NCI-H446 (cell line): ENCODE measurements at regions not wholly inside any gene's neighbourhood (a gene's known extent, or its start where the extent isn't known, plus 50 kb on each side); places are given as distances from the start of the nearest gene placed in this dataset.
A peak's percentile ranks its signal among the peaks of the same experiment; 100 is the strongest.
"Not testable (repeated sequence)": the region's sequence is repeated elsewhere in the genome, so short reads cannot be mapped to it uniquely, and the experiment has no call there.

Source experiments
- DNase-seq, 2 experiments: peaks; one replicate each; lab custom pipeline; 2025; lab: John Stamatoyannopoulos, UW

DNA sequence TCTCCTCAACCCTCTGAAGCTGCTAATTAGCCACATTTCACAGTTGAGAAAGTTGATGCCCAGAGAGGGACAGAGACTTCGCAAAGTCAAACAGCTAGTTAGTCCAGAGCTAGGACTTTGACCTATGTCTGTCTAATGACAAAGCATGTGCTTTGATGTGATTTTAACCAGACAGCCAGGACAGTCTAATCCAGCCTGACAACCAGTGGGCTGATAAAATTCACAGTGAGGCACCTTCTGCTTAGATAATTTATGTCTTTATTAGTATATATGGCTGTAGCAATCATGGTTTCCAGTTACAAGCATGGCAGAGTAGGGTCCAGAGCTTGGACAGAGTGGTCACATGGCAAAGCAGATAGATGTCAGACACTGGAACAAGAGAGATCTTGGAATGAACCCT, 133.6 kb upstream of the C1QTNF7 start:
- no peak for DNase-seq

DNA sequence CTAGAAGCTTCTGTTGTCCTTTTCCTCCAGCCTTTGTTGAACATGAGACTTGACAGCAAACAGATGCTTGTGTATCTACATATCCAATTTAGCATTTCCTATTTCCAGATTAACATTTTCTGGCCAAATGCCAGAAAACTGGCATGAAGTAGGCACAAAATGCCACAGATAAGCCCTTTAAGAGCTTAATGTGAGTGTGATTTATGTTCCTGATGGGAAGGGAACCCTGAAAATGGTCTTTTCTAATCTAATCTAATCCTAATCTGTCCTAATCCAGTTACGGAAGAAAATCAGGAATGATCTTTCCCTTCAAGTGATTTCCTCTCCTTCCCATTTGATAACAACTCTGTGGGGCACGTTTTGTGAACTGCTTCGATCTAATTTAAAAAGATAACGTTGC, 133.0 kb upstream of the C1QTNF7 start:
- DNase-seq, result no peak

DNA sequence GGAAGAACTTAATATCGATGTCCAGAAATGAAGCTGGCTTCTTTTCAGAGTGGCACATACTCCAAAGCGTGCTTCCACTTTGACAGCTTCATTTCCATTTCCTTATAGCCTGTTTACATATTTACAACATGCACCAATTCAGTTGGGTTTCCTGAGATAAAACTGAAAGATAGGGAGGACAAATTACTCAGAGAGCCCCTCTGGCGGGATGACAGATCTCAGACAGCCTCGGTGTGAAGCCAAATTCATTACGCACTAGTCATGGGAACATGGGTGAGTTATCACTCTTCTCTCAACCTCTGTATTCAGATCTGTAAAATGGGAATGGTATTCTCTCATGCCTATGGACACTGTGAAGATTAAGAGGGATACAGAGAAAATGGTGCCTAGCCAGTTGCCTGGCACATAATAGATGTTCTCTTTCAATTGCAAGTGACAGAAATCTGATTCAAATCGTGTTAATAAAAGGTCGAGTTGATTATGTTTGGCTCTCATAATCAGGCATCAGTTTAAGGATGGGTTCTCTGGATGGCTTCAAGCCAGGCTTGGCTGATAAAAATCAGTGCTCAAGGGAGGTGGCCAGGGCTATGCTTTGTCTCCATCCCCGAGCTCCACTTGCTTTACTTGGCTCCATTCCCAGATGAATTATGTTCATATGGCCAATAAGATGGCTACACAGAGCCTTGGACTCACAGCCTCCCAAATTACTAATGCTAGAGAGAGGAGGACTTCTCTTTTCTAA, 132.2 kb upstream of the C1QTNF7 start:
- peak; percentile 46 to 83 for DNase-seq

GRCh38 chr4:15297344-15297743, 130.5 kb upstream of the C1QTNF7 start:
- no peak for DNase-seq

- DNase-seq, result no peak
Measured at GRCh38 chr4:15299627-15300026, 128.2 kb upstream of the C1QTNF7 start.

GRCh38 chr4:15303052-15303641, 124.7 kb upstream of the C1QTNF7 start:
- DNase-seq, result no peak

- no peak for DNase-seq
Measured at GRCh38 chr4:15314974-15315373, 112.9 kb upstream of the C1QTNF7 start.

- DNase-seq, result peak in 1 of 2 experiments; percentile 3
Measured at GRCh38 chr4:15317246-15317645, 110.6 kb upstream of the C1QTNF7 start.

DNA sequence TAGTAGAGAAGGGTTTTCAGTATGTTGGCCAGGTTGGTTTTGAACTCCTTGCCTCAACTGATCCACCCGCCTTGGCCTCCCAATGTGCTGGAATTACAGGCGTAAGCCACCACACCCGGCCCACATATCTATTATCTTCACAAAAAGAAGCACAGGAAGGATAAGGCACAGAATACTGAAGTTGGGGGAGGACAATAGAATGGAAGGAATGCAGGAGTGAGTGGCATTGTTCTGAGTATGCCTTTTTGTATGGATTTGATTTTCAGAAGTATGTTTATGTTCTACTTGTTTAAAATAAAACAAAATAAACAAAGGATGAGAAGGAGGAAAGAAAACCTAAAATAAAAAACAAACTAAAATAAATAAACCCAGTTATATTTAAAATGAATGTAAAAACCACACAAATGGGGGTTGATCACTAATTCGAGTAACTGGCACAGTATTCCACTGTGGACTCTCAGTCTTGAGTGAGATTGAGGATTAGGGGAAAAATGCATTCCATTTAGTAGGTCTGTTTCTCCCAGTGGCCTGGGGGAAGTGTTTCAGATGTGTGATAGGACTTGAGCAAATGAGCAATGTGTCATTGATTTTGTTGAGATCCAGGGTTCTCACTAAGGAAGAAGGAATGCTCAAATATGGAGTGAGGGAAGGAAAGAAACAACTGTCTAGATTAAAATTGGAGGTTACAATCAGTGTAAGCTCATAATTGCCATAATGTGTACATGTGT, 109.0 kb upstream of the C1QTNF7 start:
- DNase-seq, result no peak

- DNase-seq, result no peak
Measured at GRCh38 chr4:15320121-15320678, 107.6 kb upstream of the C1QTNF7 start.

GRCh38 chr4:15322006-15322405, 105.8 kb upstream of the C1QTNF7 start:
- no peak for DNase-seq

GRCh38 chr4:15325987-15326386, 101.8 kb upstream of the C1QTNF7 start:
- no peak for DNase-seq

DNA sequence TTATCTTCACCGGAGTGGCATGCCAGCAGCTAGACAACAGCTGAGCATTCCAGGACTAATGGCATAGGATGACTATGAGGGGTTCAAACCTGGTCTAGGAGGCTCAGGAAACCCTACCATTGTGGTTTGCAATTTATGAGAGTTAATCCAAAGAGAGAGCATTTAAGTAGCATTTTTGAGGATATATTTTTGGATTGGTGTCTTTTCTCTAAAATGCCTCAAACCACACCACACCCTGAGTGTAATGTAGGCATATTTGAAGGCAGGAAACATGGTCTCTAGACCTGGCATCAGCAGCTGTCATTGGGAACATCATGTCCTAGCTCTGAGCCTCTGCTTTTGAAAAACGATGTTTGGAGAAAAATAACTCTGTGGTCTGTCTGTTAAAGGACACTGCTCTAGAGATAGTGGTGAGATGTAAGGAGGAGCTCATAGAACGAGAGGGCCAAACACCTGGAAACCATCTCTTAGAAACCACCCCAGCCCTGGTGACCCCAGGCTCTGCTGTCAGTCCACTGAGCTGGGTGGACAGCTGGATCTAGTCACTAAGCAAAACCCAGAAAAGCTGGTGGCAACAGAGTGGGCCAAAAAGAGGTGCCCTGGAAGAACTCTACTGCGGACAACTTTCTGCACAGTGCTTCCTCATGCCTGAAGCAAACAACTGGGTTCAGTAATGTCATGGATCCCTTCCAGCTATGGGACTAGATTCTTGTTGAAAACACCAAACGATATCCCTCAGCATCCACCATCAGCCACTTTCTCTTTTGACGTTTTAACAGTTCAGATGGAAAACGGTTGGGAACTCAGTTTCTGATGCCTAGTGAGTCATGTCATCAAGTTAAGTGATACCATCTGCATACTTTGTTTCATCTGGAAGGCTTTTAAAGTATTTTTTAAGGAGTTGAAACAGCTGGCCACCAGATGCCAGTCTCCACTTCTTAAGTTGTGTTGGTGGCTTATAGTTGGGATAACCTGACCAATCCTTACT, 100.2 kb upstream of the C1QTNF7 start:
- no peak for DNase-seq

DNA sequence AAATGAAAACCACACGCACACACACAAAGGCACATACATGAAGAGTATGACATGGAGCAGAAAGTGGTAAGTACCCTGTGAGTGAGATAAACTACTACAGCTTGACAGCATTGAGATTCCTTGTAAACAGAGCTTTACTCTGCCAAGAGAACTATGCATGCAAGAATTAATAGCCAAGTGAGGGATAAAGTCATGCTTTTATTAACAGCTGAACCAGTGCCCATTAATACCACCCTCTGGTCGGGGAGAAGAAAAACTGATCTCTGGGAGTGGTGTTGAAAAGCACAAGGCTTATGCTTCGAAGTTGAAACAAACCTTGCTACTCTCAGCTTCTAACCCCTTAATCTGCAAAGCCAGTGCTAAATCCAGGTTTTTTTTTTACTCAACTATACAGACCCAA, 95.9 kb upstream of the C1QTNF7 start:
- DNase-seq, result peak; percentile 34 to 71

DNA sequence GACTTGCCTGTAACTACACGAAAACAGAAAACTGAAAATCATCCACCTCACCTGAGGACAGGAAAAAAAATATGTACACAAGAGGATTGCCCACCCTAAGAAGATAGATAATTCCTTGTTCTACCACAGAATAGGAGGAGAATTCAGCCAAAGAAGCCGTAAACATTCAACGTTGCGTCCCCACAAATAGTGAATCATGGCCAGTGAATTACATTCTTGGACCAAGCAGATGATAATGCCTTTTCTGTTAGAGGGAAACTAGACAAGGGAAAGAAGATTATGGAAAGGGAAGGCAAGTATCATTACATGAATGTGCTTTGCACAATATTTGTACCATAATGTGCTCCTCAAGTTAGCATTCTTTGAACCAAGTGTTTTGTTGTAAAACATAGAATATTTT, 95.5 kb upstream of the C1QTNF7 start:
- DNase-seq, result no peak

GRCh38 chr4:15333692-15334633, 93.9 kb upstream of the C1QTNF7 start:
- peak; percentile 77 to 88 for DNase-seq

DNA sequence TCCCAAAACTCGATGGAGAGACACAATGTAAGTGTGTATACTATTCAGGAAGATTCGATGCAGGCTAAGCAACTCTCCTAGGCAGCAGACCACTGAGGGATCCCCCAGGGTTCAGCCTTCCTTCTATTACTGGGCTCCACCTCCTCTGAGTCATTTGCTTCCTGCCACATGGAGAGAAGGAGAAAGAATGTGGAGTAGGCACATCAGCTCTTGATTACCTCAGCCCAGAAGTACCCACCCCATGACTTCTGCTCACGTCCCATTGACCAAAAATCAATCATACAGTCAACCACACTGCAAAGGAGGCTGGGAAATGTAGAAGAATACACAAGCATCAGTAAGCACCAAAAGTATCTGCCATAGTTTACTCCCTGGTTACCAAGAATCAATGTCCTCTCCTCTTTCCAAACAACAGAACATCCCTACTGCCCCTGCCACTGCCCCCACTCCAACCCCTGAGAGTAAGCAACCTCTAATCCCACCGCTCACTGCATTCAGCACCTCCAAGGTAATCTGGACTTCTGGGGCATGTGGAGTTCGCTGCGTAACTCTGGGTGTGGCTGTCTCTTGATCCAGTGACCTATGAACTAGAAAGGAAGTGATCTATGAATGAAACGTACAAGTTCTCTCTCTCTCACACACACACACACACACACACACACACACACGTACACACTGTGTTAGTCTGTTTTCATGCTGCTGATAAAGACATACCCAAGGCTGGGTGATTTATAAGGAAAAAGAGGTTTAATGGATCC, 91.2 kb upstream of the C1QTNF7 start:
- DNase-seq, result no peak

DNA sequence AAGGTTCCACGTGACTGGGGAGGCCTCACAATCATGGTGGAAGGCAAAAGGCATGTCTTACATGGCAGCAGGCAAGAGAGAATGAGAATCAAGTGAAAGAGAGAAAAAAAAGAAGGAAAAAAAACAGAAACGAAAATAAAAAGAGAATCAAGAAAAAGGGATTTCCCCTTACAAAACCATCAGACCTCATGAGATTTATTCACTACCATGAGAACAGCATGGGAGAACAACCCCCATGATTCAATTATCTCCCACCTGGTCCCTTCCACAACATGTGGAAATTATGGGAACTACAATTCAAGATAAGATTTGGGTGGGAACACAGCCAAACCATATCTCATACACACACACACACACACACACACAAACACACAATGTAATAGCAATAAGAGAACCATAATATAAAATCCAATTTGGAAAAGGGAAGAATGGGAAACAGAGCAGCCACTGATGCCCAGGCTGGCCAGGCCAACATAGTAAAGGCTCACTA, 90.6 kb upstream of the C1QTNF7 start:
- DNase-seq, result not testable (repeated sequence)

- DNase-seq, result no peak
Measured at GRCh38 chr4:15339737-15340136, 88.1 kb upstream of the C1QTNF7 start.

- no peak for DNase-seq
Measured at GRCh38 chr4:15340332-15340731, 87.5 kb upstream of the C1QTNF7 start.
